Stimulated activated CD8-positive, alpha-beta memory T cell treated with anti-CD3 and anti-CD28 coated beads, Interleukin-4, amount 100 ng/mL, for 24 hours (primary cell): ENCODE measurements at regions not wholly inside any gene's neighbourhood (a gene's known extent, or its start where the extent isn't known, plus 50 kb on each side); places are given as distances from the start of the nearest gene placed in this dataset.
"Not testable (repeated sequence)": the region's sequence is repeated elsewhere in the genome, so short reads cannot be mapped to it uniquely, and the experiment has no call there.

ENCODE experiments used
- DNase-seq: peaks from one replicate; pipeline ENCODE4 v3.0.0-alpha.2; 2020; ENCODE audit warnings: low read depth

DNA sequence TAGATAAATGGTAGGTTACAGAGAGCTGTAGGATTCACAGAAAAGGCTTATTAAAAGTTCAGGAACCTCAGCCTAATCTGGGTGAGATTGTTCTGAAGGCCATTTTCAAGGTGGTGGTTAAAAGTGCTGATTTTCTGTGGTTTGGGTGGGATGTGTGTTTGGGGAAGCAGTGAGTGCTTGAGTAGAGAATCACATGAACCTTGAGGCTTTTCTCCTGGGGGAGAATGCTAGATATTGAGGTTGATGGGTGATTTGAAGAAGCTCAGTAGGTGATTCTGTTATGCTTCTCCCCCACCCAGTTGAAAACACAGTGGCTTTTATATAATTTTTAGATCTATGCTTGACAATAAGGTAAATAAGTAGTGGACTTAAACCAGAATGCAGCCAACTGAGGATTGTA, 420.9 kb downstream of the PCNX1 start:
- no peak for DNase-seq

DNA sequence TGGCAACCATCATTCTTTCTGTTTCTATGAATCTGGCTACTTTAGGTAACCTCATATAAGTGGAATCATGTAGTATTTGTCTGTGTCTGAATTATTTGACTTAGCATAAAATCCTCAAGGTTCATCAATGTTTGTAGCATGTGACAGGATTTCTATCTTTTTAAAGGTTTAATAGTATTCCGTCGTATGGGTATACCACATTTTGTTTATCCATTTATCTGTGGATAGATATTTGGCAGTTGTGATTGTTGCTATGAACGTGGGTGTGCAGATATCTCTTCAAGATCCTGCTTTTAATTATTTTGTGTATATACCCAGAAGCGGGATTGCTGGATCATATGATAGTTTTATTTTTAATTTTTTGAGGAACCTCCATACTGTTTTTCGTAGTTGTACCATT, 421.7 kb downstream of the PCNX1 start:
- no peak for DNase-seq

DNA sequence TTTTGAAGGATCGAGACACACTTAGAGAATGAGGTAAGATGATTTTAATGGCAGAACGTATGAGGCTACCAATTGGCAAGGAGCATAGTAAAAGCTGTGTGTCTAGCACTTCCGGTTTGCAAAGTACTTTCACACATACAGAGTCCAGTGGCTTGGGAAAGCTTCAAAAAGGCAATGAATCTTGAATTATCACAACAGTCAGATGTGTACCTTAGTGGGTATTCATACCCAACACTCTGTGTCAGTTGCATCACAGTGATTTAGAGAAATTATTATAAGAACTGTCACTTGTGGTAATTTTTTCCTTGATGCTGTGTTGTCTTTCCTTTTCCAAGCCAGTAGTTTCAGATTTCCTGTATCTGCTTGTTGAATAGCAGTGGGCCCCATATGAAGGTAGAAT, 424.1 kb downstream of the PCNX1 start:
- DNase-seq, result no peak

- DNase-seq, result no peak
Observed at GRCh38 chr14:71332476-71332875, 425.2 kb downstream of the PCNX1 start.

- DNase-seq, result no peak
Observed at GRCh38 chr14:71333705-71334104, 426.4 kb downstream of the PCNX1 start.

- no peak for DNase-seq
Observed at GRCh38 chr14:71336489-71337192, 429.4 kb downstream of the PCNX1 start.

GRCh38 chr14:71338153-71338552, 430.9 kb downstream of the PCNX1 start:
- DNase-seq, result no peak

GRCh38 chr14:71339650-71340415, 432.6 kb downstream of the PCNX1 start:
- DNase-seq, result no peak

DNA sequence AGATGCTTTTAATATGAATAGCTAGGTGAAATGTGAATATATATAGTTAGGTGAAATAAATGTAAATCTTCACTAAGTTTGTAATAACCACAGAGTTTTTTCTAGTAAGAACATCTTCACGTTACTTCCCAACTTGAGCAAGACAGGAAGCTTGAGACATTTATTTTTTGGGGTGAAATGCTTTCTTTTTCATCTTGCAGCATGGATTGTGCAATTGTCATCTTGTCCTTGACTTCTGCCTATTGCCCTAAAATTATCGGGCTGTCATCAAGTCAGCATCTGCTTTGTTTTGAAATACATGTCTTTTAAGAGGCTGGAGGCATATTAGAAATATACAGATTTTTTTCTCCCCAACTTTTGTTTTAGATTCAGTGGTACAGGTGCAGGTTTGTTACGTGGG, 433.9 kb downstream of the PCNX1 start:
- no peak for DNase-seq

DNA sequence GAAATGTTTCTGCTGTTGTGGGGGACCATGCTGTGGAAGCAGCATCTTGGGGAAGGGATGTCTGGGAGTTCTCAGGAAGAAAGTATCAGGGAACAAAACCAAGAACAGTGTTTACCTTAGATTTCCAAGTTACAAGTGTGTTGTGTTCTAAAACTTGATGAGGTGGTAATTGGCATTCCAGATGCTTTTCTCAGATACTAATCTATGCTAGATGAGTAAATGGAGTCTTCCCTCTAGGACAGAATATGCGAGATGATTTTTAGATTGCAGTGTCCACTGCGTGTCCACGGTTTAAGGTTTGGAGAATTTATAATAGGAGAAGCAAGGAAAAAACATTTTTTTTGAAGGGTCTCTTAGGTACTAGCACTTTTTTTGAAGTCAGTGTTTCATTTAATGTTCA, 436.5 kb downstream of the PCNX1 start:
- no peak for DNase-seq

DNA sequence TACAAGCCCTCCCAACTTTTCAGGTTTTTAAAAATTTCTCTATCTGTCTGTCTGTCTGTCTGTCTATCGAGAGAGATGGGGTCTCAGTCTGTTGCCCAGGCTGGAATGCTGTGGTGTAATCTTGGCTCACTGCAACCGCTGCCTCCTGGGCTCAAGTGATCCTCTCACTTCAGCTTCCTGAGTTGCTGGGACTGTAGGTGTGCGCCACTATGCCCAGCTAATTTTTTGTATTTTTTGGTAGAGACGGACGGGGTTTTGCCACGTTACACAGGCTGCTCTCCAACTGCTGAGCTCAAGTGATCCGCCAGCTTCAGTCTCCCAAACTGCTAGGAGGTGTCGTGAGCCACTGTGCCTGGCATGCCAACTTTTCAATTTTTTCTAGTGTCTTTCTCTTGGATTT, 437.2 kb downstream of the PCNX1 start:
- DNase-seq, result no peak

DNA sequence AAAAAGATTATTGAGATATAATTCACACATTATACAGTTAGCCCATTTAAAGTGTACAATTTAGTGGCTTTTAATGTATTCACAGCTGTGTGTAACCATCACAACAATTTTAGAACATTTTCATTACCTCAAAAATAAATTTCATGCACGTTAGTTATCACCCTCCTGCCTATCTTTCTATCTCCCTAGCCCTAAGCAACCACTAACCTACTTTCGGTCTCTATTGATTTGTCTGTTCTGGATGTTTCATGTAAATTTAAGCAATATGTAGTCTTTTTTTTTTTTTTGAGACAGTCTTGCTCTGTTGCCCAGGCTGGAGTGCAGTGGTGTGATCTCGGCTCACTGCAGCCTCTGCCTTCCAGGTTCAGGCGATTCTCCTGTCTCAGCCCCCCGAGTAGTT, 439.4 kb downstream of the PCNX1 start:
- DNase-seq, result no peak

DNA sequence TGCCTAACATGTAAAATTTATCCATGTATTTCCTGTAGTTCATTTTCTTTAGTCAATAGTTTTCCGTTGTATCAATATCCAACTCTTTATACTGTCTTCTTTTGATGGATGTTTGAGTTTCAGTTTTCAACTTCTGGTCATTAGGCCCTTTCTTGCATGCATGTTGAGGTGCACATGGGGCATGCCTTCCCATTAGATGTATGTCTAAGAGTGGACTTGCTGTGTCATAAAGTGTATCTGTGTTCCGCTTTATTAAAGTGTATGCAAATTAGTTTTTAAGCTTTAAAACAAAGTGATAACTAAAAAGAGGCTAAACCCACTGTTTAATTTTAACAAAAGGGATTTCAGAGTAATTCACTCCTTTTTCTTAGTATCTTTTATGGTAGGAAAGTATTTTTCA, 441.1 kb downstream of the PCNX1 start:
- DNase-seq, result no peak

- DNase-seq, result no peak
Observed at GRCh38 chr14:71348817-71349216, 441.6 kb downstream of the PCNX1 start.

DNA sequence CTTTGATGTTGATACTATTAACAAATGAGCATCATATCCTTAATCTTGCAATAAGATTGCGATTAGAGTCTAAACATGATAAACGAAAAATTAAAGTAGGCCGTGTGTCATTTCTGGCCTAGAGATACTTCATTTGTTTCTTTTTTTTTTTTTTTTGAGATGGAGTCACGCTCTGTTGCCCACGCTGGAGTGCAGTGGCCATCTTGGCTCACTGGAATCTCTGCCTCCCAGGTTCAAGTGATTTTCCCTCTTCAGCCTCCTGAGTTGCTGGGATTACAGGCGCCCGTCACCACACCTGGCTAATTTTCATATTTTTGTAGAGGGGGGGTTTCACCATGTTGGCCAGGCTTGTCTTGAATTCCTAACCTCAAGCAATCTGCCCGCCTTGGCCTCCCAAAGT, 446.9 kb downstream of the PCNX1 start:
- no peak for DNase-seq

GRCh38 chr14:71354801-71355200, 447.5 kb downstream of the PCNX1 start:
- no peak for DNase-seq

DNA sequence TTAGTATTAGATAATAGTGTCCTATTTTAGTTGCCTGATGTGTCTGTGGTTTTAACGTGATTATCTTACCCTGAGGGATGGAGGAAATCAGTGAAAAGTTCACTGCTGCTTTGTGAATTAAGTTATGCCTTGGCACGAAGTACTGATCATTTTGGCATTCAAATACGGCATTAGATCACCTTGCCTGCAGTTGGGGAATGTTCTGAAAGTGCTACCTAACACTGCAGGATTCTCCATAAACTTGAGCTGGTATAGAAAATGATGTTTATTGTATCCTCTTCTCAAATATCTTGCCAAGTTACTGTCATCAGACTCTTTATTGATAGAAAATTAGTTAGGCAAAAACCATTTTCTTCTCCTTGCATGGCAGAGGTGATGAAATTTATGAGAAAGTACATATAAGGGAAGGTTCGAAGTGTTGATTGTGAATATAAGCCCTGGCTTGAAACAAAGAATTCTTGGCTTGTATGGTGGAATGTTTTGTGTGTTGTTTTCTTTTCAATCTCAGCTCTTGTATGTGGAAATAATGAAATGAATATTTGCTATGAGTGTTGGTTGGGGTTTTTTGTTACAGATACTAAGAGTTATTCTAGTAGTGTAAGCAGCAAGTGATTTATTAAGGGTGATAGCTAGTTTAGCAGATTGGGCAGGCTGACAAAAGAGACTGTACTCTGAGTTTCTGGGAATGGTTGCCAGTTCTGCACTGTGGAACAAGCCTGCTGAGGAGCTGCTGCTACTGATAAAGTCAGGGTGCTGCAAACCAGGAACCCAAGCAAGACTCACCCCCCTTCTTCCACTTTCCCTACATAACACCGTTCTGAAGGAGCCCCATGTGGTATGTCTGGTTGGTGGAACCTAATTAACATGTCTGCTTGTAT, 448.3 kb downstream of the PCNX1 start:
- no peak for DNase-seq

GRCh38 chr14:71358209-71358931, 451.1 kb downstream of the PCNX1 start:
- no peak for DNase-seq

DNA sequence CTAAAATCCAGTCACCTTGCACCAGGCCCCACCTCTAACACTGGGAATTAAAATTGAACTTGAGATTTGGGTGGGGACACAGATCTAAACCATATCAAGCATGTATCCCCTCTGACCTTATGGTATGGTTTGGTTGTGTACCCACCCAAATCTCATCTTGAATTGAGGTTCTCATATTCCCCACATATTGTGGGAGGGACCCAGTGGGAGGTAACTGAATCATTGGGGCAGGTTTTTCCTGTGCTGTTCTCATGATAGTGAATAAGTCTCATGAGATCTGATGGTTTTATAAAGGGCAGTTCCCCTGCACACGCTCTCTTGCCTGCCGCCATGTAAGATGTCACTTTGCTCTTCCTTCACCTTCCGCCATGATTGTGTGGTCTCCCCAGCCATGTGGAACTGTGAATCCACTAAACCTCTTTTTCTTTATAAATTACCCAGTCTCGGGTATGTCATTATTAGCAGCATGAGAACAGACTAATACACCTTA, 451.7 kb downstream of the PCNX1 start:
- not testable (repeated sequence) for DNase-seq

- DNase-seq, result no peak
Observed at GRCh38 chr14:71359823-71360222, 452.6 kb downstream of the PCNX1 start.

- DNase-seq, result no peak
Observed at GRCh38 chr14:71361336-71361735, 454.1 kb downstream of the PCNX1 start.

GRCh38 chr14:71361874-71362273, 454.6 kb downstream of the PCNX1 start:
- no peak for DNase-seq
